MCF 10A (cell line): ENCODE measurements at regions not wholly inside any gene's neighbourhood (a gene's known extent, or its start where the extent isn't known, plus 50 kb on each side); places are given as distances from the start of the nearest gene placed in this dataset.

Experiments used
- BruUV-seq: library from RNA; stranded (reverse); fragments of 400-500 nt; replicated peaks from 2 replicates; lab custom pipeline; 2021; lab: Mats Ljungman, UMichigan
- CTCF ChIA-PET: fragments of 300-600 bp; sonication (Branson Sonifier 250); formaldehyde crosslinking; extraction: SDS; loops from one replicate; lab custom pipeline; 2021; ENCODE audit warnings: antibody characterized with exemption, inconsistent platforms; lab: Yijun Ruan, JAX
- POLR2A ChIA-PET: fragments of 300-600, 350-650 bp; sonication (Branson Sonifier 250); formaldehyde crosslinking; extraction: SDS; loops from one replicate; lab custom pipeline; 2020; ENCODE audit warnings: antibody characterized with exemption, inconsistent platforms; lab: Yijun Ruan, JAX
- DNase-seq: peaks from one replicate; pipeline ENCODE4 v3.0.0-alpha.2; 2018; ENCODE audit not compliant: unreplicated experiment
- H3K27ac Mint-ChIP-seq: one replicate; pipeline ENCODE4 v1.8.0; 2022; ENCODE audit warnings: mild to moderate bottlenecking, low read depth, mixed read lengths; ENCODE audit not compliant: unreplicated experiment
- H3K27me3 Mint-ChIP-seq: one replicate; pipeline ENCODE4 v1.8.0; 2022; ENCODE audit warnings: mixed read lengths; ENCODE audit not compliant: insufficient read depth, unreplicated experiment
- H3K36me3 Mint-ChIP-seq: one replicate; pipeline ENCODE4 v1.8.0; 2022; ENCODE audit warnings: mild to moderate bottlenecking, moderate library complexity, mixed read lengths; ENCODE audit not compliant: insufficient read depth, unreplicated experiment
- H3K4me1 Mint-ChIP-seq: one replicate; pipeline ENCODE4 v1.8.0; 2022; ENCODE audit warnings: mixed read lengths; ENCODE audit not compliant: insufficient read depth, unreplicated experiment
- H3K4me3 Mint-ChIP-seq: one replicate; pipeline ENCODE4 v1.8.0; 2022; ENCODE audit warnings: mild to moderate bottlenecking, moderate library complexity, mixed read lengths; ENCODE audit not compliant: unreplicated experiment
- H3K9me3 Mint-ChIP-seq: one replicate; pipeline ENCODE4 v1.8.0; 2022; ENCODE audit warnings: mixed read lengths; ENCODE audit not compliant: unreplicated experiment
- intact Hi-C: fragments of 100-400 bp; cut with micrococcal nuclease; formaldehyde crosslinking; loops from 2 replicates; pipeline ENCODE4 v1.14.1; 2022
- TF ChIP-seq, protein P1 (sequence below): fragments of 200-600 bp; IDR thresholded peaks from one replicate; pipeline ENCODE4 v1.8.0; 2022; ENCODE audit warnings: antibody characterized with exemption, mild to moderate bottlenecking; ENCODE audit not compliant: unreplicated experiment

- DNase-seq: peak; percentile 99
- ChIA-PET CTCF (interaction anchor here (0.5 to 2.8 kb wide), 24 partner anchors 8 to 293 kb away, joined by 3 to 15 read pairs (median 4); no protein-coding TSS in a partner anchor), POLR2A (interaction anchor here (0.6 to 6.8 kb wide), 40 partner anchors 8 to 1162 kb away, joined by 3 to 172 read pairs (median 4); partner anchors contain the start of gene KLF7)
Observed at GRCh38 chr2:207238831-207239701, 73.3 kb upstream of the KLF7 start.

DNA sequence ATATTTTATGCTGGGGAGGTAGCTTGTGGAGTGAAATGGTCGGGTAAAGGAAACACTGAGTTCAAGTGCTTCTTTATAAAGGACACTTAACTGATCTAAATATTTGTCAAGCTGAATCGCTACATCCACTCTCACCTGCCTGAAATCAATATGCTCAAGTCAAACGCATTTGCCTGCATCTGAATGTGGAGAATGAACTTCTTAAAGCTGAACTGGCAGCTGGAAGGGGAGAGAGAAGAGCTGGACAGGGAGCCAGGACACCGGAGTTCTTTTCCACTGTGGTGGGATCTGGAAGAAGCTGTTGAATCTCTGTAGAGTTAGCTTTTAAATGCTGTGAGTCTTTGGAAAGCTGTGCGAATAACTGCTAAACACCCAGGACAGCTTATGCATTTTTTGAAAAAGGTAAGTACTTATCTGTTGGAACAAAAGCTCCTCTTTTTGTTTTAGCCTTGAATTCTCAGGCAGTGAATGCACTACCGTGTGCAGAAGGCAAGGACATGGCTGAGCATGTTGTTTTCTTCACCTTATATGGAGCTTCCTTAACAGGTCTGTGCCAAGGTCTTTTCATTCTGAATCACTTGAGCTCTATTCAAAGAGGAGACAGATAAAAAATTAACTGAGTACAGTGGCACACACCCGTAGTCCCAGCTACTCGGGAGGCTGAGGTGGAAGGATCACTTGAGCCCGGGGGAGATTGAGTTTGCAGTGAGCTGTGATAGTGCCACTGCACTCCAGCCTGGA lies 74.2 kb upstream of the KLF7 start:
- TSS peak; percentile 79 for BruUV-seq
- H3K36me3 Mint-ChIP-seq: no peaks in the 10 kb centered on the region
- ChIA-PET POLR2A (interaction anchor here (0.5 to 6.8 kb wide), 40 partner anchors 8 to 1163 kb away, joined by 3 to 172 read pairs (median 4); partner anchors contain the start of gene KLF7), CTCF (interaction anchor here (0.5 to 2.3 kb wide), 23 partner anchors 9 to 436 kb away, joined by 3 to 14 read pairs (median 4); no protein-coding TSS in a partner anchor)
- no peak overlapping the region for H3K4me3 Mint-ChIP-seq
- H3K27me3 Mint-ChIP-seq: no peaks in the 10 kb centered on the region
- TF ChIP-seq, protein P1, sequence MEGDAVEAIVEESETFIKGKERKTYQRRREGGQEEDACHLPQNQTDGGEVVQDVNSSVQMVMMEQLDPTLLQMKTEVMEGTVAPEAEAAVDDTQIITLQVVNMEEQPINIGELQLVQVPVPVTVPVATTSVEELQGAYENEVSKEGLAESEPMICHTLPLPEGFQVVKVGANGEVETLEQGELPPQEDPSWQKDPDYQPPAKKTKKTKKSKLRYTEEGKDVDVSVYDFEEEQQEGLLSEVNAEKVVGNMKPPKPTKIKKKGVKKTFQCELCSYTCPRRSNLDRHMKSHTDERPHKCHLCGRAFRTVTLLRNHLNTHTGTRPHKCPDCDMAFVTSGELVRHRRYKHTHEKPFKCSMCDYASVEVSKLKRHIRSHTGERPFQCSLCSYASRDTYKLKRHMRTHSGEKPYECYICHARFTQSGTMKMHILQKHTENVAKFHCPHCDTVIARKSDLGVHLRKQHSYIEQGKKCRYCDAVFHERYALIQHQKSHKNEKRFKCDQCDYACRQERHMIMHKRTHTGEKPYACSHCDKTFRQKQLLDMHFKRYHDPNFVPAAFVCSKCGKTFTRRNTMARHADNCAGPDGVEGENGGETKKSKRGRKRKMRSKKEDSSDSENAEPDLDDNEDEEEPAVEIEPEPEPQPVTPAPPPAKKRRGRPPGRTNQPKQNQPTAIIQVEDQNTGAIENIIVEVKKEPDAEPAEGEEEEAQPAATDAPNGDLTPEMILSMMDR: no peak
- H3K4me1 Mint-ChIP-seq: peaks cover 18% of the 10 kb centered on the region
- intact Hi-C loops: loop anchor here (1.0 to 10.0 kb wide), 7 partner anchors 72 to 435 kb away; partner anchors contain the start of gene KLF7
- no peak overlapping the region for H3K27ac Mint-ChIP-seq
- DNase-seq: peak; percentile 83
- H3K9me3 Mint-ChIP-seq: no peaks in the 10 kb centered on the region

More at GRCh38 chr2:207238831-207239701, 73.3 kb upstream of the KLF7 start:
- TF ChIP-seq, protein P1: no peak
- Mint-ChIP-seq H3K36me3 (no peaks in the 10 kb centered on the region), H3K9me3 (no peaks in the 10 kb centered on the region), H3K27me3 (no peaks in the 10 kb centered on the region), H3K4me1 (peaks cover 15% of the 10 kb centered on the region), H3K4me3 (no peak overlapping the region), H3K27ac (no peak overlapping the region)
- TSS peak; percentile 65 for BruUV-seq
- intact Hi-C loops: loop anchor here (1.0 to 10.0 kb wide), 7 partner anchors 72 to 434 kb away; partner anchors contain the start of gene KLF7

DNA sequence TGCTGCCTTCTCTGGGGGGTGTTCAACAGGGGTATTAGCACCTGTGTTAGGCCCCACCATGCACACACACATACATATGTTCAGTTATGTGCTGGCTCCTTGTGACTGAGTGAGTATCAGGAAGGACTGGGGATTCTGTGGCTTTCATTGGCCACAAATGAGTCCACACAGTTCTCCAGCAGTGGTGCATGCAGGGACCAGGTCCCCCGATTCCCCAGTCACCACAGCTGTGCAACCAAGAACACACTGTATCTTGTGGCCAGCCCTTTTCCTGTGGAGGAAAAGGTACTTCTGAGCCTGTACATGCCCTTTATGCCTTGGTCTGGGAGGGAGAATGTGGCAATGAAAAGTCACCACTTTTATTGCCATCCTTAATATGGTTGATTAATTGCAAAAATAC lies 74.9 kb upstream of the KLF7 start:
- H3K36me3 Mint-ChIP-seq: no peaks in the 10 kb centered on the region
- peaks cover 14% of the 10 kb centered on the region for H3K4me1 Mint-ChIP-seq
- no peaks in the 10 kb centered on the region for H3K27me3 Mint-ChIP-seq
- TF ChIP-seq, protein P1: no peak
- ChIA-PET CTCF (interaction anchor here (0.6 to 2.3 kb wide), 12 partner anchors 9 to 437 kb away, joined by 3 to 14 read pairs (median 4); no protein-coding TSS in a partner anchor), POLR2A (interaction anchor here (1.0 to 6.8 kb wide), 25 partner anchors 9 to 261 kb away, joined by 3 to 172 read pairs (median 5); partner anchors contain the start of gene KLF7)
- peak; percentile 11 for DNase-seq
- BruUV-seq: no TSS peak
- H3K27ac Mint-ChIP-seq: no peak overlapping the region
- no peak overlapping the region for H3K4me3 Mint-ChIP-seq
- intact Hi-C loops: no loop called here
- no peaks in the 10 kb centered on the region for H3K9me3 Mint-ChIP-seq
